ENCODE measurements at regions not wholly inside any gene's neighbourhood (a gene's known extent, or its start where the extent isn't known, plus 50 kb on each side); places are given as distances from the start of the nearest gene placed in this dataset.

DNA sequence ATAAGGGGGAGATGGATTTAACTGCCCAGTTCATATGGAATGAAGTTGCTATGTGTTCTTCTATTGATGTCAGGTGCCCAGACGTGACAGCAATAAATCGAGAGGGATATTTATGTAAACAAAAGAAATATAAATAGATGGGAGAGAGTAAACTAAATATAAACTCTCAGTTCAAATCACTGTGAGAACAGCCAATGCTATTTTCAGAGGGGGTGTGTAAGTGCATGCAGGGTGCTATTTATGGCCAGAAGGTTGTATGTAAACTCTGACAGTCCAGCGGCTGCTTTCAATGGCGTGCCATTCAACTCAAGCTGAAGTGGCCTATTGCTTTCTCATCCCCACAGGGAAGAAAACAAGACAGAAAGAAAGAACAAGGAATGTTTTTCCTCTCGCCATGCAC, 127.2 kb downstream of the KCNA5 start:
- FAIRE-seq, result no peak
- SMC1A ChIA-PET (ENCODE audit: uncharacterized antibody, unreplicated experiment), result interaction anchor here (1.0 kb wide), 1 partner anchor 18 kb away, joined by 3 read pairs; no protein-coding TSS in a partner anchor

GRCh38 chr12:5171701-5172100, 128.0 kb downstream of the KCNA5 start:
- in situ Hi-C loops (cut with MboI), result no loop called here
- ATAC-seq, result no peak
- TF ChIP-seq RUNX3 (IDR thresholded peaks at IDR 0.05; ENCODE audit: low read length) (no peak), CREB1 (IDR thresholded peaks at IDR 0.05; ENCODE audit: low read depth) (no peak), SMC3 (IDR thresholded peaks at IDR 0.05; ENCODE audit: borderline replicate concordance, low read length) (peak; percentile 37; the same call in 1 of the 2 replicates), CHD4 (IDR thresholded peaks at IDR 0.05) (no peak), BCL11A (IDR thresholded peaks at IDR 0.05; ENCODE audit: low read depth, low read length) (no peak), KLF5 (IDR thresholded peaks at IDR 0.05; ENCODE audit: partially characterized antibody) (no peak), SREBF2 (IDR thresholded peaks at IDR 0.05; ENCODE audit: low read length) (no peak), IRF5 (IDR thresholded peaks at IDR 0.05; ENCODE audit: borderline replicate concordance) (no peak), CHD2 (IDR thresholded peaks at IDR 0.05; ENCODE audit: borderline replicate concordance, low read depth, low read length) (no peak)
- TF ChIP-seq, protein P1, sequence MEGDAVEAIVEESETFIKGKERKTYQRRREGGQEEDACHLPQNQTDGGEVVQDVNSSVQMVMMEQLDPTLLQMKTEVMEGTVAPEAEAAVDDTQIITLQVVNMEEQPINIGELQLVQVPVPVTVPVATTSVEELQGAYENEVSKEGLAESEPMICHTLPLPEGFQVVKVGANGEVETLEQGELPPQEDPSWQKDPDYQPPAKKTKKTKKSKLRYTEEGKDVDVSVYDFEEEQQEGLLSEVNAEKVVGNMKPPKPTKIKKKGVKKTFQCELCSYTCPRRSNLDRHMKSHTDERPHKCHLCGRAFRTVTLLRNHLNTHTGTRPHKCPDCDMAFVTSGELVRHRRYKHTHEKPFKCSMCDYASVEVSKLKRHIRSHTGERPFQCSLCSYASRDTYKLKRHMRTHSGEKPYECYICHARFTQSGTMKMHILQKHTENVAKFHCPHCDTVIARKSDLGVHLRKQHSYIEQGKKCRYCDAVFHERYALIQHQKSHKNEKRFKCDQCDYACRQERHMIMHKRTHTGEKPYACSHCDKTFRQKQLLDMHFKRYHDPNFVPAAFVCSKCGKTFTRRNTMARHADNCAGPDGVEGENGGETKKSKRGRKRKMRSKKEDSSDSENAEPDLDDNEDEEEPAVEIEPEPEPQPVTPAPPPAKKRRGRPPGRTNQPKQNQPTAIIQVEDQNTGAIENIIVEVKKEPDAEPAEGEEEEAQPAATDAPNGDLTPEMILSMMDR (IDR thresholded peaks at IDR 0.05 in 2 of 3, conservative IDR thresholded peaks at IDR 0.05 in 1 of 3; ENCODE audit: control insufficient read depth in 2 of 3, extremely low read depth in 1 of 3, insufficient read depth in 1 of 3, low read depth in 3 of 3, low read length in 3 of 3), result peak; percentile 22 to 43 (median 34); a peak in 5 of 6 replicates

More for the DNA sequence above, 127.2 kb downstream of the KCNA5 start:
- in situ Hi-C loops (cut with MboI) (no loop called here), intact Hi-C loops (cut with micrococcal nuclease; ENCODE audit: unreplicated experiment) (loop anchor here (5.0 kb wide), 1 partner anchor 271 kb away; no protein-coding TSS in a partner anchor)
- 25% methylated on average over 5 of the region's 5 CpGs for WGBS (ENCODE audit: insufficient coverage, insufficient replicate concordance, low lambda C conversion rate, missing lambda C conversion rate)
- ChIA-PET CTCF (interaction anchor here (0.7 kb wide), 1 partner anchor 270 kb away, joined by 3 read pairs; no protein-coding TSS in a partner anchor), POLR2A (no interaction called here), RAD21 (ENCODE audit: unreplicated experiment) (no interaction called here)
- TF ChIP-seq ATF3 (IDR thresholded peaks at IDR 0.05; ENCODE audit: borderline replicate concordance, extremely low read depth, low read depth, low read length) (no peak), STAT1 (conservative IDR thresholded peaks at IDR 0.05) (no peak)
- TF ChIP-seq, protein P2, sequence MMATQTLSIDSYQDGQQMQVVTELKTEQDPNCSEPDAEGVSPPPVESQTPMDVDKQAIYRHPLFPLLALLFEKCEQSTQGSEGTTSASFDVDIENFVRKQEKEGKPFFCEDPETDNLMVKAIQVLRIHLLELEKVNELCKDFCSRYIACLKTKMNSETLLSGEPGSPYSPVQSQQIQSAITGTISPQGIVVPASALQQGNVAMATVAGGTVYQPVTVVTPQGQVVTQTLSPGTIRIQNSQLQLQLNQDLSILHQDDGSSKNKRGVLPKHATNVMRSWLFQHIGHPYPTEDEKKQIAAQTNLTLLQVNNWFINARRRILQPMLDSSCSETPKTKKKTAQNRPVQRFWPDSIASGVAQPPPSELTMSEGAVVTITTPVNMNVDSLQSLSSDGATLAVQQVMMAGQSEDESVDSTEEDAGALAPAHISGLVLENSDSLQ (IDR thresholded peaks at IDR 0.05), result no peak
- no peak for DNase-seq (ENCODE audit: low read depth, low spot score)
- Histone ChIP-seq H3K27ac (ENCODE audit: control insufficient read depth, insufficient read depth) (no peak overlapping the region), H2AFZ (ENCODE audit: control insufficient read depth, low read depth, low read length) (no peak overlapping the region), H3K9me3 (replicated peaks; ENCODE audit: control insufficient read depth, insufficient read depth, low read length) (no peaks in the 10 kb centered on the region), H4K20me1 (ENCODE audit: control insufficient read depth, insufficient read depth) (no peaks in the 10 kb centered on the region), H3K4me1 (ENCODE audit: control insufficient read depth, insufficient read depth, low read length) (no peaks in the 10 kb centered on the region), H3K27me3 (replicated peaks in 1 of 2; ENCODE audit: control insufficient read depth in 2 of 2, insufficient read depth in 2 of 2, low read length in 1 of 2) (peaks cover 0 to 4% of the 10 kb centered on the region in 2 experiments; a peak in 2 of 4 replicates), H3K36me3 (ENCODE audit: control insufficient read depth in 2 of 2, insufficient read depth in 2 of 2, low read length in 1 of 2) (no peaks in the 10 kb centered on the region), H3K79me2 (ENCODE audit: control insufficient read depth, insufficient read depth, low read length) (no peaks in the 10 kb centered on the region), H3K4me2 (ENCODE audit: control insufficient read depth, insufficient read depth) (no peak overlapping the region), H3K4me3 (no peak overlapping the region), H3K9ac (ENCODE audit: control insufficient read depth, insufficient read depth, low read length) (no peak overlapping the region)
- no TSS peak for BruUV-seq (replicated peaks)
- no peak for ATAC-seq

More at GRCh38 chr12:5171701-5172100, 128.0 kb downstream of the KCNA5 start:
- Histone ChIP-seq H3K9me3 (replicated peaks; ENCODE audit: control insufficient read depth, insufficient read depth, low read length) (no peaks in the 10 kb centered on the region), H3K27ac (ENCODE audit: control insufficient read depth, insufficient read depth) (no peak overlapping the region), H2AFZ (ENCODE audit: control insufficient read depth, low read depth, low read length) (no peak overlapping the region), H3K4me3 (no peak overlapping the region), H3K4me2 (ENCODE audit: control insufficient read depth, insufficient read depth) (no peak overlapping the region), H3K79me2 (ENCODE audit: control insufficient read depth, insufficient read depth, low read length) (no peaks in the 10 kb centered on the region), H3K4me1 (ENCODE audit: control insufficient read depth, insufficient read depth, low read length) (no peaks in the 10 kb centered on the region), H4K20me1 (ENCODE audit: control insufficient read depth, insufficient read depth) (no peaks in the 10 kb centered on the region), H3K27me3 (replicated peaks in 1 of 2; ENCODE audit: control insufficient read depth in 2 of 2, insufficient read depth in 2 of 2, low read length in 1 of 2) (peaks cover 0 to 4% of the 10 kb centered on the region in 2 experiments; a peak in 2 of 4 replicates), H3K36me3 (ENCODE audit: control insufficient read depth in 2 of 2, insufficient read depth in 2 of 2, low read length in 1 of 2) (no peaks in the 10 kb centered on the region), H3K9ac (ENCODE audit: control insufficient read depth, insufficient read depth, low read length) (no peak overlapping the region)
- ChIA-PET SMC1A (ENCODE audit: uncharacterized antibody, unreplicated experiment) (interaction anchor here (1.0 kb wide), 1 partner anchor 17 kb away, joined by 3 read pairs; no protein-coding TSS in a partner anchor), POLR2A (no interaction called here), RAD21 (ENCODE audit: unreplicated experiment) (no interaction called here), CTCF (no interaction called here)
- WGBS (ENCODE audit: insufficient coverage, insufficient replicate concordance, low lambda C conversion rate, missing lambda C conversion rate), result 9% methylated on average over 5 of the region's 5 CpGs
- BruUV-seq (replicated peaks), result no TSS peak
- intact Hi-C loops (cut with micrococcal nuclease; ENCODE audit: unreplicated experiment), result loop anchor here (5.0 kb wide), 1 partner anchor 271 kb away; no protein-coding TSS in a partner anchor
- DNase-seq (ENCODE audit: low read depth, low spot score) (no peak), FAIRE-seq (no peak)

All from GM12878 (cell line).